H1 (cell line): ENCODE measurements at regions not wholly inside any gene's neighbourhood (a gene's known extent, or its start where the extent isn't known, plus 50 kb on each side); places are given as distances from the start of the nearest gene placed in this dataset.

ENCODE experiments used
- CBX8 ChIP-seq: fragments of 300-800, 300-1000 bp; sonication (generic); IDR thresholded peaks from 2 replicates; pipeline ENCODE4 v1.7.1; 2016; ENCODE audit warnings: low read depth, low read length, borderline replicate concordance
- CHD1 ChIP-seq: IDR thresholded peaks from 2 replicates; pipeline ENCODE4 v1.6.1; 2012; ENCODE audit warnings: low read depth, low read length, improper control_type of control experiment
- CHD7 ChIP-seq: fragments of 300-600 bp; sonication (generic); IDR thresholded peaks from 2 replicates; pipeline ENCODE4 v1.7.1; 2012; ENCODE audit warnings: low read length, moderate library complexity, mild to moderate bottlenecking, inconsistent platforms; ENCODE audit not compliant: insufficient replicate concordance
- CREB1 ChIP-seq: IDR thresholded peaks from 2 replicates; pipeline ENCODE4 v1.6.1; 2012; ENCODE audit warnings: inconsistent platforms
- EZH2 ChIP-seq: fragments of 200-600 bp; sonication (generic); IDR thresholded peaks from 2 replicates; pipeline ENCODE4 v1.7.1; 2012; ENCODE audit warnings: low read depth, mild to moderate bottlenecking, moderate library complexity, low read length, inconsistent platforms; ENCODE audit not compliant: severe bottlenecking
- KDM4A ChIP-seq: IDR thresholded peaks from one replicate; pipeline ENCODE4 v1.7.1; 2012; ENCODE audit warnings: low read depth, mild to moderate bottlenecking, moderate library complexity, low read length, inconsistent platforms; ENCODE audit not compliant: severe bottlenecking
- RAD21 ChIP-seq, 2 experiments: IDR thresholded peaks in 1 of 2; conservative IDR thresholded peaks in 1 of 2; 2 replicates each; pipeline ENCODE4 v1.6.1; 2011; ENCODE audit warnings: low read depth in 2 of 2, low read length in 2 of 2, improper control_type of control experiment in 1 of 2, inconsistent platforms in 1 of 2, mild to moderate bottlenecking in 1 of 2, moderate library complexity in 1 of 2
- USF2 ChIP-seq: IDR thresholded peaks from 2 replicates; pipeline ENCODE4 v1.6.1; 2011; ENCODE audit warnings: low read length, improper control_type of control experiment
- YY1 ChIP-seq: IDR thresholded peaks from 2 replicates; pipeline ENCODE4 v1.6.1; 2011; ENCODE audit warnings: low read depth, mild to moderate bottlenecking, low read length

- TF ChIP-seq CHD7 (no peak), CBX8 (no peak), CREB1 (no peak), RAD21 (IDR thresholded peaks at IDR 0.05 in 1 of 2, conservative IDR thresholded peaks at IDR 0.05 in 1 of 2; ENCODE audit: low read depth in 2 of 2, low read length in 2 of 2) (no peak), KDM4A (no peak), YY1 (no peak), EZH2 (no peak), CHD1 (no peak), USF2 (no peak)
Observed at GRCh38 chrX:38968344-38969216, 167.3 kb downstream of the MID1IP1 start (continued).
